ENCODE measurements at regions not wholly inside any gene's neighbourhood (a gene's known extent, or its start where the extent isn't known, plus 50 kb on each side); places are given as distances from the start of the nearest gene placed in this dataset.

DNA sequence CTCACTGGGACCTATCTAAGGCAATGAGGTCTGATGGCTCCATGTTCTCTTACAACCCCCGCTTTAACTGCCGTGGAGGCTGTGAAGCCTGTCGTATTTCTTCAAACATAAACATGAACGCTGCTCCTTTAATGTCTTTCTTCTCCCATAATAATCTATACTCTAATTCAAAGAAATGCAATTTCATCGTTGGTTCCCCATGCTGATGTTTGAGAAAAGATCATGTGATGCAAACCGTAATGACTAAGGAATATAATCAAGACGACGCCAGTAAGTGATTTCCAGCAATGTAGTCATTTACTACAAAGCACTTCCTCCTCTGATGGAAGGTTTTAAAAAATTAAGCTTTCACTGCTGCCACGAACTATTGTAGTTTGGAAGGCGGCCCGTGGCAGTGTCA, 102.6 kb upstream of the NEBL start:
- TF ChIP-seq POLR2AphosphoS5 (IDR thresholded peaks at IDR 0.05) (no peak), POLR2A (IDR thresholded peaks at IDR 0.05) (no peak), EP300 (IDR thresholded peaks at IDR 0.05; ENCODE audit: low read depth) (no peak)
- TF ChIP-seq, protein P1, sequence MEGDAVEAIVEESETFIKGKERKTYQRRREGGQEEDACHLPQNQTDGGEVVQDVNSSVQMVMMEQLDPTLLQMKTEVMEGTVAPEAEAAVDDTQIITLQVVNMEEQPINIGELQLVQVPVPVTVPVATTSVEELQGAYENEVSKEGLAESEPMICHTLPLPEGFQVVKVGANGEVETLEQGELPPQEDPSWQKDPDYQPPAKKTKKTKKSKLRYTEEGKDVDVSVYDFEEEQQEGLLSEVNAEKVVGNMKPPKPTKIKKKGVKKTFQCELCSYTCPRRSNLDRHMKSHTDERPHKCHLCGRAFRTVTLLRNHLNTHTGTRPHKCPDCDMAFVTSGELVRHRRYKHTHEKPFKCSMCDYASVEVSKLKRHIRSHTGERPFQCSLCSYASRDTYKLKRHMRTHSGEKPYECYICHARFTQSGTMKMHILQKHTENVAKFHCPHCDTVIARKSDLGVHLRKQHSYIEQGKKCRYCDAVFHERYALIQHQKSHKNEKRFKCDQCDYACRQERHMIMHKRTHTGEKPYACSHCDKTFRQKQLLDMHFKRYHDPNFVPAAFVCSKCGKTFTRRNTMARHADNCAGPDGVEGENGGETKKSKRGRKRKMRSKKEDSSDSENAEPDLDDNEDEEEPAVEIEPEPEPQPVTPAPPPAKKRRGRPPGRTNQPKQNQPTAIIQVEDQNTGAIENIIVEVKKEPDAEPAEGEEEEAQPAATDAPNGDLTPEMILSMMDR (IDR thresholded peaks at IDR 0.05): no peak
